GM21786 (cell line): ENCODE measurements at regions not wholly inside any gene's neighbourhood (a gene's known extent, or its start where the extent isn't known, plus 50 kb on each side); places are given as distances from the start of the nearest gene placed in this dataset.

ENCODE experiments used
- ATAC-seq: cut with Tn5 transposase; IDR thresholded peaks from one replicate; pipeline ENCODE4 v1.9.1; 2021; ENCODE audit not compliant: unreplicated experiment

GRCh38 chr6:126803769-126804168, 314.7 kb upstream of the RSPO3 start:
- no peak for ATAC-seq

- peak; percentile 81 for ATAC-seq
Observed at GRCh38 chr6:126804332-126805064, 314.0 kb upstream of the RSPO3 start.

GRCh38 chr6:126805861-126806260, 312.6 kb upstream of the RSPO3 start:
- ATAC-seq, result no peak

- ATAC-seq, result no peak
Observed at GRCh38 chr6:126807876-126808275, 310.6 kb upstream of the RSPO3 start.

GRCh38 chr6:126811321-126811720, 307.1 kb upstream of the RSPO3 start:
- no peak for ATAC-seq

GRCh38 chr6:126812010-126812409, 306.5 kb upstream of the RSPO3 start:
- no peak for ATAC-seq

GRCh38 chr6:126812651-126813050, 305.8 kb upstream of the RSPO3 start:
- no peak for ATAC-seq

GRCh38 chr6:126820634-126821033, 297.8 kb upstream of the RSPO3 start:
- no peak for ATAC-seq

- ATAC-seq, result no peak
Observed at GRCh38 chr6:126821706-126822105, 296.8 kb upstream of the RSPO3 start.

GRCh38 chr6:126824226-126824625, 294.2 kb upstream of the RSPO3 start:
- ATAC-seq, result no peak

- ATAC-seq, result no peak
Observed at GRCh38 chr6:126824815-126825214, 293.7 kb upstream of the RSPO3 start.

- ATAC-seq, result no peak
Observed at GRCh38 chr6:126826166-126826714, 292.2 kb upstream of the RSPO3 start.

- ATAC-seq, result no peak
Observed at GRCh38 chr6:126831461-126831860, 287.0 kb upstream of the RSPO3 start.

- ATAC-seq, result no peak
Observed at GRCh38 chr6:126842769-126843168, 275.7 kb upstream of the RSPO3 start.

GRCh38 chr6:126848119-126848518, 270.4 kb upstream of the RSPO3 start:
- ATAC-seq, result no peak

GRCh38 chr6:126867641-126868040, 250.8 kb upstream of the RSPO3 start:
- no peak for ATAC-seq

- ATAC-seq, result no peak
Observed at GRCh38 chr6:126873351-126873750, 245.1 kb upstream of the RSPO3 start.

GRCh38 chr6:126873791-126874190, 244.7 kb upstream of the RSPO3 start:
- no peak for ATAC-seq

- no peak for ATAC-seq
Observed at GRCh38 chr6:126876446-126876845, 242.0 kb upstream of the RSPO3 start.

- no peak for ATAC-seq
Observed at GRCh38 chr6:126880964-126881363, 237.5 kb upstream of the RSPO3 start.

- ATAC-seq, result no peak
Observed at GRCh38 chr6:126886106-126886505, 232.4 kb upstream of the RSPO3 start.

- ATAC-seq, result no peak
Observed at GRCh38 chr6:126888727-126889725, 229.4 kb upstream of the RSPO3 start.
